Duodenal mucosa (tissue), 2 donors: ENCODE measurements at regions not wholly inside any gene's neighbourhood (a gene's known extent, or its start where the extent isn't known, plus 50 kb on each side); places are given as distances from the start of the nearest gene placed in this dataset.

ENCODE experiments used
- H3K27ac ChIP-seq: one replicate; pipeline ENCODE4 v1.7.0; 2013; ENCODE audit warnings: low read depth, low read length
- H3K27me3 ChIP-seq, 2 donors: one replicate each; pipeline ENCODE4 v1.7.0; 2013; ENCODE audit warnings: low read length in 2 of 2, control low read depth in 1 of 2; ENCODE audit not compliant: insufficient read depth in 2 of 2, control insufficient read depth in 1 of 2
- H3K36me3 ChIP-seq, 2 donors: one replicate each; pipeline ENCODE4 v1.7.0; 2013; ENCODE audit warnings: low read length in 2 of 2, control low read depth in 1 of 2; ENCODE audit not compliant: insufficient read depth in 2 of 2, control insufficient read depth in 1 of 2
- H3K4me1 ChIP-seq, 2 donors: one replicate each; pipeline ENCODE4 v1.7.0; 2013; ENCODE audit warnings: low read length in 2 of 2, control low read depth in 1 of 2; ENCODE audit not compliant: insufficient read depth in 2 of 2, control insufficient read depth in 1 of 2
- H3K4me3 ChIP-seq, 2 donors: one replicate each; pipeline ENCODE4 v1.7.0; 2013; ENCODE audit warnings: low read length in 2 of 2, low read depth in 1 of 2
- H3K9ac ChIP-seq, 2 donors: one replicate each; pipeline ENCODE4 v1.7.0; 2013; ENCODE audit warnings: low read length in 2 of 2, low read depth in 1 of 2
- H3K9me3 ChIP-seq, 2 donors: one replicate each; pipeline ENCODE4 v1.7.0; 2013; ENCODE audit warnings: low read length in 2 of 2, control low read depth in 1 of 2; ENCODE audit not compliant: control insufficient read depth in 1 of 2

- H3K27ac ChIP-seq: no peak overlapping the region
- H3K4me3 ChIP-seq: no peak overlapping the region
Observed at GRCh38 chr2:21443494-21444105, 319.8 kb downstream of the TDRD15 start.

DNA sequence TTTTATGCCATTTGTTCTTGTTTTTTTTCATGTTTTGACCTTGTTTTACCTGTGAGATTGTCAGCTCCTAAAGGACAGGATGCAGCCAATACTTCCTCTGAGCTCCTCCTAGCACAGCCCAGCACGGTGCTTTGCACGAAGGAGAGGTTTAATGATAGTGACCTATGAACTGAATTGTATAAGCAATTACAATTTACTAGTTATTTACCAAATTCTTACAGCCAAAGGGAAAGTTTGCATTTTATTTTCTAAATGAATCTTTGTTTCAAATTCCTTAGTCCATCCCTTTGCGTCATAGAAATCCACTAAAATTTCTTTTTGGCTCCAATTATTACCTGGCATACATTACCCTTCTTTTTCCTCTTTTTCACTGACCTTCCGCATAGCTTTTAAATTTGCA is 326.1 kb downstream of the TDRD15 start:
- H3K4me3 ChIP-seq: no peak overlapping the region
- H3K27me3 ChIP-seq: no peaks in the 10 kb centered on the region
- no peaks in the 10 kb centered on the region for H3K36me3 ChIP-seq
- no peaks in the 10 kb centered on the region for H3K9me3 ChIP-seq
- no peak overlapping the region for H3K9ac ChIP-seq
- no peaks in the 10 kb centered on the region for H3K4me1 ChIP-seq
- H3K27ac ChIP-seq: no peak overlapping the region

More at GRCh38 chr2:21443494-21444105, 319.8 kb downstream of the TDRD15 start:
- Histone ChIP-seq H3K27me3 (no peaks in the 10 kb centered on the region), H3K4me1 (no peaks in the 10 kb centered on the region), H3K9me3 (no peaks in the 10 kb centered on the region), H3K9ac (no peak overlapping the region), H3K36me3 (no peaks in the 10 kb centered on the region)

DNA sequence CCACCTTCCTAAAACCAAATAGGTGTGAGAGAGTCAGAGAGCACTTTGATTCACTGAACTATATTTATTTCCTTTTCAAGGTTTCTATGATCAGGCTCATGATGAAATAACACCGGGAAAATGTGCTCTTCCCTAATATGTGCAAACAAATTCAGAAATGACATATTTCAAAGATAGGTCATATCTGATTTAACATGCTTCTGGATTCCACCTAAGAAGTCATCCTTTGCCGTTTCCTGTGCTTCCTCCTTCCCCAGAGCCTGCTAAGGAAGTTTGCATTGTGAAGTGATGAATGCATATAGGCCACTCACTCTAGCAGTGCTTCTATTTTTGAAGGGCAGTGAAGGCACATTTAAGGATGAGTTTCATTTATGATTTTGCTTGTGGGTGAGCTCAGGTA is 327.6 kb downstream of the TDRD15 start:
- Histone ChIP-seq H3K9me3 (no peaks in the 10 kb centered on the region), H3K36me3 (no peaks in the 10 kb centered on the region), H3K4me1 (no peaks in the 10 kb centered on the region), H3K27me3 (no peaks in the 10 kb centered on the region), H3K4me3 (no peak overlapping the region), H3K27ac (no peak overlapping the region), H3K9ac (no peak overlapping the region)

DNA sequence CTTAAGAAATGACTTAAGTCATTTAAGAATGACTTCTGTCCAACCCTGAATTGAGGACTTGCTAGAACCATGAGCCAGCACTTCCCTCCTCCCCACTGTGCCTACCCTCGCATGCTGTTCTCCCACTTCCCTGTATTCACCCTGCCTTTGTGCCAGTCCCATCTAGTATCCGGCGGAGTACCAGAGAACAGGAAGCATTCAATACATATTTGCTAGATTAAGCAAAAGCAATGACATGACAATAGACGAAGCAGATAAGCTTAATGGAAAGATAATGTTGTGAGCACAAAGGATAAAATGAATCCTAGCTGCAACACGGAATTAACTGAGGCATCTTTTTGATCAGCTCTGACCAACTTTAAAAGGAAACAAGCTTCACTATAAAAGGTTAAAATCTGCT is 328.5 kb downstream of the TDRD15 start:
- H3K27me3 ChIP-seq: no peaks in the 10 kb centered on the region
- no peak overlapping the region for H3K4me3 ChIP-seq
- no peaks in the 10 kb centered on the region for H3K4me1 ChIP-seq
- H3K9ac ChIP-seq: no peak overlapping the region
- H3K9me3 ChIP-seq: no peaks in the 10 kb centered on the region
- no peaks in the 10 kb centered on the region for H3K36me3 ChIP-seq
- no peak overlapping the region for H3K27ac ChIP-seq

DNA sequence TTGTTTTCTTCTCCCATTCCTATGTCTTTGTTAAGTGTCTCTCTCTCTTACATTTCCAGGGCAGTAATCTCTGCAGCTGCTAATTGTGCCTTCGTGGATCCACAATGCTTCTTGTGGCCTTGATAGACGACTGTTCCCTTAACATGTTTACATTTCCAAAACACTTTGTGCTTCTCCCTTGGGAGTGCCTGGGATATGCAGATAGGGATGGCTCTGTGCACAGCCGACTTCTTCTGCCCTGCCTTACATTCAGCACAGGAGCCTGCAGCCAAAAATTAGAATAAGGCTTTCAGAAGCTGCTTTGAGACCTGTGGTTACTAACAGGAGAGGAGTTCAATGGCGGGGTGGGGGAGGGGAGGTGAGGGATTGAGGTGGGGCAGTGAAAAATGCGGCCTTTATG is 328.9 kb downstream of the TDRD15 start:
- Histone ChIP-seq H3K9ac (no peak overlapping the region), H3K4me1 (no peaks in the 10 kb centered on the region), H3K36me3 (no peaks in the 10 kb centered on the region), H3K27ac (no peak overlapping the region), H3K4me3 (no peak overlapping the region), H3K27me3 (no peaks in the 10 kb centered on the region), H3K9me3 (no peaks in the 10 kb centered on the region)

- no peak overlapping the region for H3K4me3 ChIP-seq
- H3K27ac ChIP-seq: no peak overlapping the region
- H3K36me3 ChIP-seq: no peaks in the 10 kb centered on the region
- H3K4me1 ChIP-seq: no peaks in the 10 kb centered on the region
- no peaks in the 10 kb centered on the region for H3K9me3 ChIP-seq
- H3K27me3 ChIP-seq: no peaks in the 10 kb centered on the region
- H3K9ac ChIP-seq: no peak overlapping the region
Observed at GRCh38 chr2:21453723-21454450, 330.1 kb downstream of the TDRD15 start.

- Histone ChIP-seq H3K36me3 (no peaks in the 10 kb centered on the region), H3K9me3 (no peaks in the 10 kb centered on the region), H3K4me1 (no peaks in the 10 kb centered on the region), H3K27ac (no peak overlapping the region), H3K4me3 (no peak overlapping the region), H3K9ac (no peak overlapping the region), H3K27me3 (no peaks in the 10 kb centered on the region)
Observed at GRCh38 chr2:21454839-21455238, 331.1 kb downstream of the TDRD15 start.

GRCh38 chr2:21461754-21462240 is 338.0 kb downstream of the TDRD15 start:
- no peaks in the 10 kb centered on the region for H3K4me1 ChIP-seq
- no peak overlapping the region for H3K27ac ChIP-seq
- H3K9ac ChIP-seq: no peak overlapping the region
- H3K4me3 ChIP-seq: no peak overlapping the region
- H3K27me3 ChIP-seq: no peaks in the 10 kb centered on the region
- H3K9me3 ChIP-seq: no peaks in the 10 kb centered on the region
- H3K36me3 ChIP-seq: no peaks in the 10 kb centered on the region

- no peaks in the 10 kb centered on the region for H3K9me3 ChIP-seq
- H3K9ac ChIP-seq: no peak overlapping the region
- no peaks in the 10 kb centered on the region for H3K4me1 ChIP-seq
- no peaks in the 10 kb centered on the region for H3K36me3 ChIP-seq
- H3K27ac ChIP-seq: no peak overlapping the region
- H3K27me3 ChIP-seq: no peaks in the 10 kb centered on the region
- no peak overlapping the region for H3K4me3 ChIP-seq
Observed at GRCh38 chr2:21466341-21466927, 342.7 kb downstream of the TDRD15 start.

DNA sequence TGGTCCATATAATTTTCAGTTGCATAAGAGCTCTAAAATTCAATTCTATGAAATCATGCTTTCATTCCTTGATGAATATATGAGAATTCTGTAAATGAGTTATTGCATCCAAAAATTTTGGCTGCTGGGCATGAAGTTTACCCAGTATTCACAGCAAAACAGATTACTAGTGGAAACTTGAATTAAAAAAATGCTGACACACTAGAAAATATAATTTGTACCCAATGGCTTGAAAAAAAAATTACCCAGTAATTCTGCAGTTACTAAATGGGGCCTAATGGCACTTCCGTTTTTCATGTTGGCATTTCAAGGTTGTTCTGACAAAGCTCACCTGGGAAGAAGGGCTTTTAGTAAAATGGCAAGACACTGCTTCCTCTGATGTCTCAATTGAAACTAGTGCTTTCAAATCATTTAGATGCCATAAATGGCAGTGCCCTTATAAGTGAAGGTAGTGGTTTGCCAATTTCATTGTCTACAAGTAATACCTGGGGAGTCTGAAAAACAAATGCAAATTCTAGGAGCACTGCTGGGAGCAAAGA is 343.6 kb downstream of the TDRD15 start:
- H3K36me3 ChIP-seq: no peaks in the 10 kb centered on the region
- no peak overlapping the region for H3K4me3 ChIP-seq
- H3K27ac ChIP-seq: no peak overlapping the region
- no peaks in the 10 kb centered on the region for H3K9me3 ChIP-seq
- no peak overlapping the region for H3K9ac ChIP-seq
- H3K27me3 ChIP-seq: no peaks in the 10 kb centered on the region
- no peaks in the 10 kb centered on the region for H3K4me1 ChIP-seq
